Body of pancreas (tissue), 4 donors: ENCODE measurements at regions not wholly inside any gene's neighbourhood (a gene's known extent, or its start where the extent isn't known, plus 50 kb on each side); places are given as distances from the start of the nearest gene placed in this dataset.

Source experiments
- POLR2A ChIP-seq, 3 donors: fragments of 450-650 bp; IDR thresholded peaks; one replicate each; pipeline ENCODE4 v1.6.1; 2016; ENCODE audit warnings: antibody characterized with exemption in 3 of 3, mild to moderate bottlenecking in 2 of 3
- TF ChIP-seq, protein P1 (sequence below), 7 experiments: fragments of 450-650 bp in 4 of 7; fragments of 200-600 bp in 3 of 7; sonication (generic) in 3 of 7; IDR thresholded peaks; one replicate each; pipeline ENCODE4 v1.5.1; 2016 to 2019; ENCODE audit warnings: antibody characterized with exemption in 7 of 7

DNA sequence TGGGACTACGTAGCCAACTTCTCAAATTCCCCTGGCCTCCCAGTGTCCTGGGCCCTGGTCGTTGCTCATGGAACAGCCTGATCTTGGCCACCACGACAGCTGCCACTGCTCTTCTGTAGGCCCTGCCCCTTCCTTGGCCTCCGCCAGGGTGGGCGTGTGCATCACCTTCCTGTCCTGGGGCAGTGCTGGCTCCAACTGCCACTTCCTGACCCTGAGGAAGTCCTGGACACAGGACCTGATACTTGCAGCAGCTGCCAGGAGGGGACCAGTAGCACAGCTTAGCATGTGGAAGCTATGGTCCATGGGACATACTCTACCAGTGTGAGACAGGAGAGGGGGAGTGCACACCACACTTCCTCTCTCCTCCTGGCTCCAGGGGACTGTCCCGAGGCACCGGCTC is 145.2 kb downstream of the TENT4A start:
- TF ChIP-seq, protein P1, sequence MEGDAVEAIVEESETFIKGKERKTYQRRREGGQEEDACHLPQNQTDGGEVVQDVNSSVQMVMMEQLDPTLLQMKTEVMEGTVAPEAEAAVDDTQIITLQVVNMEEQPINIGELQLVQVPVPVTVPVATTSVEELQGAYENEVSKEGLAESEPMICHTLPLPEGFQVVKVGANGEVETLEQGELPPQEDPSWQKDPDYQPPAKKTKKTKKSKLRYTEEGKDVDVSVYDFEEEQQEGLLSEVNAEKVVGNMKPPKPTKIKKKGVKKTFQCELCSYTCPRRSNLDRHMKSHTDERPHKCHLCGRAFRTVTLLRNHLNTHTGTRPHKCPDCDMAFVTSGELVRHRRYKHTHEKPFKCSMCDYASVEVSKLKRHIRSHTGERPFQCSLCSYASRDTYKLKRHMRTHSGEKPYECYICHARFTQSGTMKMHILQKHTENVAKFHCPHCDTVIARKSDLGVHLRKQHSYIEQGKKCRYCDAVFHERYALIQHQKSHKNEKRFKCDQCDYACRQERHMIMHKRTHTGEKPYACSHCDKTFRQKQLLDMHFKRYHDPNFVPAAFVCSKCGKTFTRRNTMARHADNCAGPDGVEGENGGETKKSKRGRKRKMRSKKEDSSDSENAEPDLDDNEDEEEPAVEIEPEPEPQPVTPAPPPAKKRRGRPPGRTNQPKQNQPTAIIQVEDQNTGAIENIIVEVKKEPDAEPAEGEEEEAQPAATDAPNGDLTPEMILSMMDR (IDR thresholded peaks at IDR 0.05): no peak
- no peak for TF ChIP-seq POLR2A (IDR thresholded peaks at IDR 0.05)
